HepG2 (cell line): ENCODE measurements at regions not wholly inside any gene's neighbourhood (a gene's known extent, or its start where the extent isn't known, plus 50 kb on each side); places are given as distances from the start of the nearest gene placed in this dataset.

Experiments used
- ATAC-seq: fragments of 200-7000 bp; cut with Tn5 transposase; 3 replicates; pipeline ENCODE4 v1.9.1; 2020; ENCODE audit warnings: mild to moderate bottlenecking, moderate library complexity
- BruUV-seq: library from RNA; stranded (reverse); fragments of 400-500 nt; replicated peaks from 2 replicates; lab custom pipeline; 2021; lab: Mats Ljungman, UMichigan
- CTCF ChIA-PET: fragments of 300-600 bp; formaldehyde crosslinking; extraction: SDS; loops from one replicate; lab custom pipeline; 2021; ENCODE audit warnings: low total read pairs, inconsistent platforms, low intra/inter-chr PET ratio; lab: Yijun Ruan, JAX
- POLR2A ChIA-PET: fragments of 350-600 bp; sonication (Branson Sonifier 250); formaldehyde crosslinking; loops from one replicate; lab custom pipeline; 2020; ENCODE audit warnings: antibody characterized with exemption, inconsistent platforms; lab: Yijun Ruan, JAX
- DNase-seq: peaks from one replicate; pipeline ENCODE4 v3.0.0-alpha.2; 2015; ENCODE audit warnings: low spot score
- FAIRE-seq: peaks from 3 replicates; lab custom pipeline; 2011; peaks lifted over from hg19 to GRCh38; lab: Jason Lieb, UNC
- H2AFZ ChIP-seq: one replicate; pipeline ENCODE4 v1.6.1; 2011; ENCODE audit warnings: low read length, inconsistent platforms
- H3K27ac ChIP-seq: fragments of 300-600 bp; 3 replicates; pipeline ENCODE4 v1.8.0; 2011; ENCODE audit warnings: mixed run types, mild to moderate bottlenecking, mixed read lengths, low read length, inconsistent platforms; ENCODE audit not compliant: insufficient read depth; ENCODE audit errors: extremely low read length
- H3K27me3 ChIP-seq, 2 experiments: fragments of 200-600 bp in 1 of 2; 2 replicates in 1 of 2; 3 replicates in 1 of 2; pipeline versions ENCODE4 v1.6.0 to v1.8.0; 2011; ENCODE audit warnings: low read length in 2 of 2, mild to moderate bottlenecking in 2 of 2, moderate library complexity in 2 of 2, inconsistent platforms in 1 of 2; ENCODE audit not compliant: insufficient read depth in 2 of 2, control insufficient read depth in 1 of 2
- H3K36me3 ChIP-seq, 2 experiments: fragments of 200-600 bp in 1 of 2; replicated peaks in 1 of 2; 2 replicates in 1 of 2; 3 replicates in 1 of 2; pipeline versions ENCODE4 v1.5.1 to v1.8.0; 2011; ENCODE audit warnings: low read length in 2 of 2, inconsistent platforms in 1 of 2; ENCODE audit not compliant: insufficient read depth in 2 of 2, control insufficient read depth in 1 of 2
- H3K4me1 ChIP-seq: 2 replicates; pipeline ENCODE4 v1.5.1; 2012; ENCODE audit warnings: low read length, inconsistent platforms; ENCODE audit not compliant: insufficient read depth
- H3K4me2 ChIP-seq: 2 replicates; pipeline ENCODE4 v1.6.0; 2011; ENCODE audit warnings: low read depth, low read length, inconsistent platforms
- H3K4me3 ChIP-seq, 3 experiments: fragments of 200-600 bp in 1 of 3; sonication (generic), shearing (Covaris generic) in 1 of 3; replicated peaks in 1 of 3; 2 replicates each; pipeline ENCODE4 v1.5.1; 2011 to 2016; ENCODE audit warnings: low read length in 3 of 3, inconsistent platforms in 2 of 3, low read depth in 2 of 3, mild to moderate bottlenecking in 2 of 3, control low read depth in 1 of 3, mixed read lengths in 1 of 3; ENCODE audit not compliant: insufficient read depth in 1 of 3
- H3K79me2 ChIP-seq: one replicate; pipeline ENCODE4 v1.6.1; 2011; ENCODE audit warnings: low read length, inconsistent platforms; ENCODE audit not compliant: insufficient read depth
- H3K9ac ChIP-seq: 2 replicates; pipeline ENCODE4 v1.6.0; 2011; ENCODE audit warnings: mild to moderate bottlenecking, low read depth, low read length, inconsistent platforms; ENCODE audit not compliant: insufficient read depth
- H3K9me3 ChIP-seq: 2 replicates; pipeline ENCODE4 v1.5.1; 2012; ENCODE audit warnings: mild to moderate bottlenecking, low read length
- H4K20me1 ChIP-seq: 2 replicates; pipeline ENCODE4 v1.6.0; 2011; ENCODE audit warnings: inconsistent platforms, mild to moderate bottlenecking, low read length, moderate library complexity; ENCODE audit not compliant: insufficient read depth
- AKAP8 ChIP-seq: sonication (generic); formaldehyde crosslinking; IDR thresholded peaks from 2 replicates; pipeline ENCODE4 v1.5.1; 2020; ENCODE audit warnings: mild to moderate bottlenecking, missing genetic modification reagents
- ATF7 ChIP-seq, 2 experiments: fragments of 450-650 bp in 1 of 2; sonication (generic) in 1 of 2; formaldehyde crosslinking in 1 of 2; IDR thresholded peaks; 2 replicates each; pipeline versions ENCODE4 v1.4.0 to v1.6.1; 2016 to 2020; ENCODE audit warnings: antibody characterized with exemption in 1 of 2, mild to moderate bottlenecking in 1 of 2, missing genetic modification reagents in 1 of 2
- KMT2B ChIP-seq: IDR thresholded peaks from 2 replicates; pipeline ENCODE4 v1.6.1; 2016; ENCODE audit warnings: missing genetic modification reagents, missing compliant biosample characterization
- MAZ ChIP-seq, 2 experiments: sonication (generic) in 1 of 2; formaldehyde crosslinking in 1 of 2; IDR thresholded peaks; 2 replicates each; pipeline versions ENCODE4 v1.5.0 to v1.6.1; 2012 to 2020; ENCODE audit warnings: low read depth in 2 of 2, mild to moderate bottlenecking in 2 of 2, borderline replicate concordance in 1 of 2, improper control_type of control experiment in 1 of 2, low read length in 1 of 2, missing genetic modification reagents in 1 of 2, moderate library complexity in 1 of 2
- PTBP1 ChIP-seq: fragments of 200-400 bp; formaldehyde crosslinking; IDR thresholded peaks from 2 replicates; pipeline ENCODE4 v1.6.1; 2018; ENCODE audit warnings: low read length, low read depth; ENCODE audit not compliant: poor library complexity, severe bottlenecking
- RORA ChIP-seq: sonication (generic); formaldehyde crosslinking; IDR thresholded peaks from 2 replicates; pipeline ENCODE4 v1.5.0; 2020; ENCODE audit warnings: mild to moderate bottlenecking, missing genetic modification reagents, moderate library complexity
- SMAD3 ChIP-seq: sonication (generic); formaldehyde crosslinking; IDR thresholded peaks from 2 replicates; pipeline ENCODE4 v1.4.0; 2020; ENCODE audit warnings: missing genetic modification reagents
- XRCC5 ChIP-seq: fragments of 200-400 bp; formaldehyde crosslinking; optimal IDR thresholded peaks from 2 replicates; pipeline ENCODE3; 2017; ENCODE audit warnings: mild to moderate bottlenecking, low read length
- ZFP62 ChIP-seq: sonication (generic); formaldehyde crosslinking; IDR thresholded peaks from 2 replicates; pipeline ENCODE4 v1.4.0; 2020; ENCODE audit warnings: missing genetic modification reagents
- ZNF12 ChIP-seq: sonication (generic); formaldehyde crosslinking; IDR thresholded peaks from 2 replicates; pipeline ENCODE4 v1.5.0; 2020; ENCODE audit warnings: missing genetic modification reagents
- ZNF354B ChIP-seq: sonication (generic); formaldehyde crosslinking; IDR thresholded peaks from 2 replicates; pipeline ENCODE4 v1.8.0; 2022; ENCODE audit warnings: mild to moderate bottlenecking, missing genetic modification reagents
- ZNF510 ChIP-seq: sonication (generic); formaldehyde crosslinking; IDR thresholded peaks from 2 replicates; pipeline ENCODE4 v1.4.0; 2020; ENCODE audit warnings: low read depth, mild to moderate bottlenecking, missing genetic modification reagents
- ZNF619 ChIP-seq: sonication (generic); formaldehyde crosslinking; IDR thresholded peaks from 2 replicates; pipeline ENCODE4 v1.4.0; 2020; ENCODE audit warnings: mild to moderate bottlenecking, missing genetic modification reagents
- WGBS: methylation state at CpG from one replicate; pipeline ENCODE4 v1.1.6; 2017; ENCODE audit warnings: low lambda C conversion rate; 5-methylcytosine and 5-hydroxymethylcytosine counted together
- in situ Hi-C: cut with HindIII; loops from 2 replicates; pipeline ENCODE4 v1.10.0; 2017; ENCODE audit warnings: low pct_unique_long_range_greater_than_20kb; ENCODE audit not compliant: extremely low pct_ligation_motif_present
- intact Hi-C: fragments of 100-400 bp; cut with micrococcal nuclease; formaldehyde crosslinking; loops from one replicate; pipeline ENCODE4 v1.10.0; 2022; ENCODE audit not compliant: unreplicated experiment
- TF ChIP-seq, protein P1 (sequence below): sonication (generic); formaldehyde crosslinking; IDR thresholded peaks from 2 replicates; pipeline ENCODE4 v1.5.1; 2020; ENCODE audit warnings: missing genetic modification reagents, mild to moderate bottlenecking, borderline replicate concordance
- TF ChIP-seq, protein P2 (sequence below): IDR thresholded peaks from 2 replicates; pipeline ENCODE4 v1.6.1; 2016; ENCODE audit warnings: missing biosample characterization, missing genetic modification reagents, low read depth
- TF ChIP-seq, protein P3 (sequence below): sonication (generic); IDR thresholded peaks from 2 replicates; pipeline ENCODE4 v1.6.1; 2016; ENCODE audit warnings: low read depth, borderline replicate concordance

DNA sequence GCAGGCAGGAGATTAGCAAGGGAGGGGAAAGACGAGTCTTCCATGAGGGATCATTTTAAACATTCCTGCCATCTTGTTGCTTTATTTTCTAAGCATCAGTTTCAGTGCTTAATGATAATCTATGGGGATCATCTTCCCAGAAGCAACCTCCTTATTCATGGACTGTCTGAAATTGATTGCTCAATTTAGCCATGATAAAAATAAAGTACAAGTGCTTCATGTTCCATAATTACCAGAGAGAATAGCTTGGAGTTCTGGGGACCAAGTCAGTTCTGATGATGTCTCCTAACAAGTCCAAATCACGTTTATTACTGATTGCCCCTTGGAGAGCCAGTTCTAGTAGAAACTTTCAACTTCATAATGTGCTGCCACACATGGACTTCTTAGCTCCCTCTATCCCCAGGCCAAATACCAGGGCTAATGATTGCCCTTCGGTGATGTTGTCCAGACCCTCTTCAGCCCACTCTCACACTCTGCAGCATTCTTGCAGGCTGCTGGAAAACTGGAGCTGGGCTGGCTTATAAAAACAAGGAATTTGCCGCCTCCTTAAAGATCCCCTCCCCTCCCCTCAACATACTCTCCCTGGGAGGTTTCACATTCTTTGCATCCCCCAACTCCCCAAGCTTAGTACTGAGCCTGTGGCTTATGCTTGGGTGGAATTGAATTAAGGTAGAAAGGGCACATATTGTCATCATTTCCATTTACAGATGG, 222.1 kb upstream of the ADAMTS9 start:
- Histone ChIP-seq H3K36me3 (no peaks in the 10 kb centered on the region), H3K4me3 (no peak overlapping the region), H4K20me1 (no peaks in the 10 kb centered on the region), H3K79me2 (no peaks in the 10 kb centered on the region), H3K4me1 (no peaks in the 10 kb centered on the region), H3K9ac (no peak overlapping the region), H3K27ac (no peak overlapping the region), H2AFZ (no peak overlapping the region), H3K27me3 (peaks cover 2 to 14% of the 10 kb centered on the region in 2 experiments; a peak in 1 of 5 replicates), H3K4me2 (no peak overlapping the region), H3K9me3 (no peaks in the 10 kb centered on the region)
- no peak for TF ChIP-seq ZFP62 (CRISPR knock-in tag)
- no peak for TF ChIP-seq KMT2B
- no peak for TF ChIP-seq ZNF12 (CRISPR knock-in tag)
- TF ChIP-seq, protein P1, sequence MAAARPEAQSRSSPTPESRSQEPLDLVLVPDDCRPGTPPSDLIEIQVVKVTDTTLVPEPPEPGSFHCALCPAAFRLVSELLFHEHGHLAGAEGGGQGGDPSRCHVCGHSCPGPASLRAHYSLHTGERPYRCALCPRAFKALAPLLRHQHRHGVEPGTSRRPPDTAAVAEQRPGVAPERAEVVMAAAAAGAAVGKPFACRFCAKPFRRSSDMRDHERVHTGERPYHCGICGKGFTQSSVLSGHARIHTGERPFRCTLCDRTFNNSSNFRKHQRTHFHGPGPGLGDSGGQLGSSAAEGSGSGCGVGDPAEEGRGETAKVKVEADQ (CRISPR knock-in tag) = no peak
- TF ChIP-seq ZNF510 (CRISPR knock-in tag) = no peak
- no peak for TF ChIP-seq XRCC5
- DNase-seq (no peak), FAIRE-seq (no peak), ATAC-seq (no peak)
- CTCF ChIA-PET = no interaction called here
- POLR2A ChIA-PET = no interaction called here
- in situ Hi-C loops (no loop called here), intact Hi-C loops (no loop called here)
- no TSS peak for BruUV-seq
- 15% methylated on average over 4 of the region's 4 CpGs for WGBS

DNA sequence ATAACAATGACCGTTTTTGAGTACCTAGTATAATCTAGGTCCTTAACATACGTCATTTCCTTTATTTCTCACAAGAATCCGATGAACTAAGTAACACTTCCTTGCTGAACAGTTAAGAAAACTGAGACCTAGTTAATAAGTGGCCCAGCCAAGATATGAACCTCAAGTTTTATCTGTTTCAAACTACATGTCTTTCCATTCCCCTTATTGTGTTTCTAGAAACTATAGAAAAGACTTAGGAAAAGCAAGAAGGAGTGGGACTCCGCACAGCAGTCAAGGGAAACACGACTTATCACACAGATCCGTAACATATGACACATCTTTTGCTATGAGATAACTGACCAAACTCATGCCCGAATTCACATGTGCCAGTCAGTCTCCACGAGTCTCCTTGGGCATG, 221.2 kb upstream of the ADAMTS9 start:
- Histone ChIP-seq H3K4me2 (no peak overlapping the region), H3K9me3 (no peaks in the 10 kb centered on the region), H3K27me3 (peaks cover 2 to 14% of the 10 kb centered on the region in 2 experiments; a peak in 1 of 5 replicates), H4K20me1 (no peaks in the 10 kb centered on the region), H3K36me3 (no peaks in the 10 kb centered on the region), H3K9ac (no peak overlapping the region), H3K4me3 (no peak overlapping the region), H3K27ac (no peak overlapping the region), H3K79me2 (no peaks in the 10 kb centered on the region), H2AFZ (no peak overlapping the region), H3K4me1 (no peaks in the 10 kb centered on the region)
- ChIA-PET POLR2A (no interaction called here), CTCF (no interaction called here)
- DNase-seq (no peak), FAIRE-seq (no peak), ATAC-seq (no peak)
- intact Hi-C loops = no loop called here
- WGBS = 28% methylated on average over 8 of the region's 8 CpGs
- BruUV-seq = no TSS peak
- in situ Hi-C loops = no loop called here
- TF ChIP-seq RORA (CRISPR knock-in tag) (no peak), SMAD3 (CRISPR knock-in tag) (no peak), ZNF619 (CRISPR knock-in tag) (no peak), ZNF354B (CRISPR knock-in tag) (no peak), PTBP1 (no peak), AKAP8 (no peak), MAZ (IDR thresholded peaks at IDR 0.05; ENCODE audit: borderline replicate concordance, low read depth, low read length) (no peak), MAZ (CRISPR knock-in tag; IDR thresholded peaks at IDR 0.05; ENCODE audit: low read depth) (no peak), ATF7 (IDR thresholded peaks at IDR 0.05) (no peak), ATF7 (CRISPR knock-in tag; IDR thresholded peaks at IDR 0.05) (no peak)
- TF ChIP-seq, protein P2, sequence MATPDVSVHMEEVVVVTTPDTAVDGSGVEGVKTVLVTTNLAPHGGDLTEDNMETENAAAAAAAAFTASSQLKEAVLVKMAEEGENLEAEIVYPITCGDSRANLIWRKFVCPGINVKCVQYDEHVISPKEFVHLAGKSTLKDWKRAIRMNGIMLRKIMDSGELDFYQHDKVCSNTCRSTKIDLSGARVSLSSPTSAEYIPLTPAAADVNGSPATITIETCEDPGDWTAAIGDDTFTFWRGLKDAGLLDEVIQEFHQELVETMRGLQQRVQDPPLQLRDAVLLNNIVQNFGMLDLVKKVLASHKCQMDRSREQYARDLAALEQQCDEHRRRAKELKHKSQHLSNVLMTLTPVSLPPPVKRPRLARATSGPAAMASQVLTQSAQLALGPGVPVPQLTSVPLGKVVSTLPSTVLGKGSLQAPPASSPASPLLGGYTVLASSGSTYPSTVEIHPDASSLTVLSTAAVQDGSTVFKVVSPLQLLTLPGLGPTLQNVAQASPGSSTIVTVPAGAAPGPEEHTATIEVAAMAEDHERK = no peak
- TF ChIP-seq, protein P3, sequence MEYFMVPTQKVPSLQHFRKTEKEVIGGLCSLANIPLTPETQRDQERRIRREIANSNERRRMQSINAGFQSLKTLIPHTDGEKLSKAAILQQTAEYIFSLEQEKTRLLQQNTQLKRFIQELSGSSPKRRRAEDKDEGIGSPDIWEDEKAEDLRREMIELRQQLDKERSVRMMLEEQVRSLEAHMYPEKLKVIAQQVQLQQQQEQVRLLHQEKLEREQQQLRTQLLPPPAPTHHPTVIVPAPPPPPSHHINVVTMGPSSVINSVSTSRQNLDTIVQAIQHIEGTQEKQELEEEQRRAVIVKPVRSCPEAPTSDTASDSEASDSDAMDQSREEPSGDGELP = no peak
